ENCODE measurements at regions not wholly inside any gene's neighbourhood (a gene's known extent, or its start where the extent isn't known, plus 50 kb on each side); places are given as distances from the start of the nearest gene placed in this dataset.
"Not testable (repeated sequence)": the region's sequence is repeated elsewhere in the genome, so short reads cannot be mapped to it uniquely, and the experiment has no call there.

DNA sequence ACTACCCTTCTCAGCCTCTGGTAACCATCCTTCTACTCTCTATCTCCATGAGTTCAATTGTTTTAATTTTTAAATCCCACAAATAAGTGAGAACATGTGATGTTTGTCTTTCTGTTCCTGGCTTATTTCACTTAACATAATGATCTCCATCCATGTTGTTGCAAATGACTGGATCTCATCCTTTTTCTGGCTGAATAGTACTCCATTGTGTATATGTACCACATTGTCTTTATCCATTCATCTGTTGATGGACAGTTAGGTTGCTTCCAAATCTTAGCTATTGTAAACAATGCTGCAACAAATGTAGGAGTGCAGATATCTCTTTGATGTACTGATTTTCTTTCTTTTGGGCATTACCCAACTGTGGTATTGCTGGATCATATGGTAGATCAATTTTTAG is 103.0 kb downstream of the CARTPT start:
- not testable (repeated sequence) for DNase-seq

DNA sequence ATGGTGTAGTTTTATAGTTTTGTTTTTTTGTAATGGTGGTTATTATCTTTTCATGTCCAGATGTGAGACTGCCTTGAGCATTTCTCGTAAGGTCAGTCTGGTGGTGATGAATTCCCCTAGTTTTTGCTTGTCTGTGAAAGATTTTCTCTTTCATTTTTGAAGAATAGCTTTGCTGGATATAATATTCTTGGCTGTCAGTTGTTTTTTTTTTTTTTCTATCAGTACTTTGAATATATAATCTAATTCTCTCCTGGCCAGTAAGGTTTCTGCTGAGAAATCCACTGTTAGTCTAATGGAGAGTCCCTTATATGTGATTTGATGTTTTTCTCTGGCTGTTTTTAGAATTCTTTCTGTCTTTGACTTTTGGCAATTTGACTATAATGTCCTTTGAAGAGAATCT is 106.9 kb downstream of the CARTPT start:
- DNase-seq: no peak

- DNase-seq: no peak
Measured at GRCh38 chr5:71828291-71829040, 109.4 kb downstream of the CARTPT start.

DNA sequence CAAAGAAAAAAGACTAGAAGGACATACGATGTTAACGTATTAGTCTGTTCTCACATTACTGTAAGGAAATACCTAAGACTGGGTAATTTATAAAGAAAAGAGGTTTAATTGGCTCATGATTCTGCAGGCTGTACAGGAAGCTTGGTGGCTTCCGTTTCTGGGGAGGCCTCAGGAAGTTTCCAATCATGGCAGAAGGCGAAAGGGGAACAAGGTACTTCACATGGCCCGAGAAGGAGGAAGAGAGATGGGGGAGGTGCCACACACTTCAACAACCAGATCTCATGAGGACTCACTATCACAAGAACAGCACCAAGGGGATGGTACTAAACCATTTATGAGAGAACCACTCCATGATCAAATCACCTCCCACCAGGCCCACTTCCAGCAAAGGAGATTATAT is 110.1 kb downstream of the CARTPT start:
- no peak for DNase-seq

GRCh38 chr5:71830681-71831539 is 111.8 kb downstream of the CARTPT start:
- DNase-seq: no peak

DNA sequence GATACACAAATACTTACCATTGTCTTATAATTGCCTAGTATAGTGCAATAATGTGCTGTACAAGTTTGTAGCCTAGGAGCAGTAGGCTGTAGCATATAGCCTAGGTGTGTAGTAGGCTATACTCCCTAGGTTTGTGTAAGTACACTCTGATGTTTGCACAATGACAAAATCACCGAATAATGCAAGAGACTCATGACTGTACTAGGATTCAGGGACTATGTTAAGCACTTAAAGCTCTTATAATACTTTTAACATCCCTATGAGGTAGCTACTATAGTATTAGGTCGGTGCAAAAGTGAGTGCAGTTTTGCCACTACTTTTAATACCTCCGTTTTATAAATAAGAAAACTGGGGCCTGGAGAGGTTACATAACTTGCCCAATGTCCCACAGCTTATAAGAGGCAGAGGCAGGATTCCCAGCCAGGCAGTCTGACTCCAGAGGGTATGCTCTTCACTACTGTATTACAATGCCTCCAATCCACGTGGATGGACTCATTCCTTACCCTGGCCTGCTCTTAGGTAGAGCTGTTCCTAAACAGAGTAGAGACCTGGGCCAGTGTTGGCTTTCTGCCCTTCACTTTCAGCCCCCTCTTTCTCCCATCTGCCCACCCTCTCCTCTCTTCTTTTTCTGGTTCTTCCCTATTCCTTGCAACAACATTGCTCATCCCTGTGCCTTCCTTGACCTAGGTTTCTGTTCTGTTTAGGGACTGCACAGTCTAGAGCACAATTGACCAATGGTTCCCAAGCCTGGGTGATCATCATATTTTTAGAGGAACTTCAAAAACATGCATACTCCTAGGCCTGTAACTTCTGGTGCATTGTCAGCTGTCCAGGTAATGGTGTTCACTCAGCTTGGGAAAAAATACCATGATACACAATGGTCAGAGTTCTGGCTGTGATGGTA is 114.0 kb downstream of the CARTPT start:
- DNase-seq: no peak

GRCh38 chr5:71834601-71835000 is 115.5 kb downstream of the CARTPT start:
- DNase-seq: no peak

DNA sequence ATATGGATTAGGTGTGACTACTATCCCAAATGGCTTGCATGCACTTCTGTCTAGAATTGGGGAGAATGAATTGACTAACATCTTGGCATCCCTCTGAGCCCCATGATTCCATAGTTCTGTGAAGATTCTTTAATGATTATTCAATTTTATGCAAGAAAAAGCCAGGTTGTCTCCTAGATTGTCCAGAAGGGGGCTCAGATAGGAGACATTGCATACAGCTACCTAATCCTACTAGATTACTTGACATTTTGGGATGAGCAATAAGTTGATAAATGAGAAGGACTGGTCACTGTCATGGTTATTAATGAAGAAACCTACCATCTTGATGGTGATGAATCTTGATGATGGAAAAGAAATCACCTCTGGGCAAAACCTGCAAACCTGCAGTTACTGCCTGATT is 117.0 kb downstream of the CARTPT start:
- no peak for DNase-seq

DNA sequence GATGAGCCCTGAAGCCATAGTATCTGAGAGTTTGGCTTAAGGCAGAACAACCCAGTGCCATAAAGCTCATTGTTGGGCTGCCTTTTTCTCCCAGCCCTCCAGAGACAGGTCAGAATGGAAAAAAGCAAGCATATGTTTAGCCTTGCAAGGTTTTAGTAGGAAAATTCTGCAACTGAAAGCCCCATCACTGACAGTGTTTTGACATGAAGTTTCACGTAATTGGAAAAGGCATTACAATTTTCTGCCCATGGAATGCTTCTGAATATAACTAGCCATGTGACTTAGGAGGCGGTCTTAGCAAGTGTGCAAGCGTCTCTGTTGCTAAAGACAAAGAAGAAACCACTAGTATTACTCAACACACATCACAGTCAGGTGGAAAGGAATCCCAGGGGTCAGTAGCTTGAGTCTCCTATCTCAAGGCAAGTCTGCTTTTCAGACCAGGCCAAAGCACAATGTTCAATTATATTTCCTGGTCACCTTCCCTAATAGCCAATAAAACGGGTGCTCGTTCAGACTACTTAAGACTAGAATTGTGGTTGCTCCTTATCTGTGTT is 117.6 kb downstream of the CARTPT start:
- no peak for DNase-seq

- no peak for DNase-seq
Measured at GRCh38 chr5:71838286-71838685, 119.2 kb downstream of the CARTPT start.

DNA sequence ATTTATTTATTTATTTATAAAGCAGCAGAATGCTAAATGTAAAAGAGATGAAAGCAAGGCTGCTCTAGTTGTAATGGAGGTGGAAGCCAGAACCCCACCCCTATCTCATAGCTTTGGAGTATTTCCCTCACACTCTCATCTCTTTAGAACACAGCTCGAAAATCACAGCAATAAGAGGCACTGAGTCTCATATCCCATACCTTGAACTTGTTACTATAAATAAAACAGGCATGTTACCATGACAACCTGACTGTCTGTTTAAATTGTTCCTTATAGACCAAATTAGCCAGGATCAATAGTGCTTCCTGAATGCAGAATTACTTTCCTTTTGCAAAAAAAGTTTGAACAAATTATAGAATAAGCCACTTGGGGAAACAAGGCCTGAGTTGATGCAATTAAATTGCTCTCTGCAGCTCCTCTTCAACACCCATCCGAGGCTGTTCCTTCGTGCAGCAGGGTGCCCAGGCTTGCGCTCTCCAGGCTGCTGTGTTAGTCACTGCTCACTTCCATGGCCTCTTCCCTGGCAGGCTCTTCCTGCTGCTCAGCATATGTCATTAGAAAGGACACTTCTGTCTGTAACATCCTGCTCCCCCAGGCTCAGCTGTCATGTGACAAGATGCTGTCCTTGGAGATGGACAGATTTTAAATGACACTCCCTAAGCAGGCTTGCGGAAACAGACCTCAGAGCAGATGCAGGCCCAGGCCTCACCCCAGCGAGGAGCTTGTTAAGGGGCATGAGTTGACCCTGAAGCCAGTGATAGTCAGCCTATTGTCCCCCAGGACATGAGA is 120.2 kb downstream of the CARTPT start:
- DNase-seq: no peak

DNA sequence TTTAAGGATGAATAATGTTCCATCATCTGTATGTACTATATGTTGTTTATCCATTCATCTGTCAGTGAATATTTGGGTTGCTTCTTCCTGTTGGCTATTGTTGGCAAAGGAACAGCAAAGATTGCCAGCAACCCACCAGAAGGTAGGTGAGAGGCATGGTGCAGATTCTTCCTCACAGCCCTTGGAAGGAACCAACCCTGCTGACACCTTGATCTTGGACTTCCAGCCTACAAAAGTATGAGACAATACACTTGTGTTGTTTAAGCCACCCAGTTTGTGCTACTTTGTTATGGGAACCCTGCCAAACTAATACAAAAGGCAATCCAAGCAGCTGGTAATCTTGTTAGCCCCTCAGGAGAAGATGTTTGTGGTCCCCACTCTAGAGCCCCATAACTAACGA is 122.0 kb downstream of the CARTPT start:
- no peak for DNase-seq

DNA sequence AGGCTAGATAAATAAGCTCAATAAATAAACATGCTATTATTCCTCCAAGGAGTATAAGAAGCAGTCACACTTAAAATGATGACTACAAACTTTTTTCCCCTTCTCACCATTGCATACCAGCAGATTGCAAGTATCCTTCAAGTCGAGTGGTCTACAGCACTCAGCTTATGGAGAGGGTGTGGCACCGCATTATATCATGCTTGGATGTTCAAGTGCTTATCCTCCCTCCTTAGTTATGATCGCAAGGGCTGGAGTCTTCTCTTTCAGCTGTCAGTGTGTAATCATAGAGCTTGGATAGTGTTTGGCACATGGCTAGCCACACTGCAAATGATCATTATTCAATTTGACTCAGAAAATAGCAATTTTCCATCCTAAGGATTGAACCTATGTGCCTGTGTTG is 124.0 kb downstream of the CARTPT start:
- DNase-seq: no peak

GRCh38 chr5:71844862-71845261 is 125.8 kb downstream of the CARTPT start:
- no peak for DNase-seq

- DNase-seq: no peak
Measured at GRCh38 chr5:71859515-71859914, 140.4 kb downstream of the CARTPT start.

- no peak for DNase-seq
Measured at GRCh38 chr5:71860048-71860447, 141.0 kb downstream of the CARTPT start.

DNA sequence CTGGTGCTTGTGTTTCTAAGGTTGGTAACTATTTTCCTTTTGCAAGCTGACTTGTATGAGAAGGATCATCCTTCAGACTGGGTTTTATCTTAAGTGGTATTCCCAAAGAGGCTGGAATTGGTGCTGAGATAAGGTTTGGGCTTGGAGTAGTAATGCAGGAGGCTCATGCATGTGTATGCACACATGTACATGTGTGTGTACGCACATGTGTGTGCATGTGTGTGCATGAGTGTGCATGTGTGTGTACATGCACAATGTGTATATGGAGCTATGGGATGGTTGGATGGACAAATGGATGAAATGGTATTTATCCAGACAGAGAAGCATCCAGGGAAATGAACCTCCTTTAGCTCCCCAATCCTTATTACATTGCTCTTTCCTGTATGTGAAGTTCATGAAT is 142.6 kb downstream of the CARTPT start:
- no peak for DNase-seq

GRCh38 chr5:71862087-71862486 is 143.0 kb downstream of the CARTPT start:
- no peak for DNase-seq

- no peak for DNase-seq
Measured at GRCh38 chr5:71862507-71863060, 143.5 kb downstream of the CARTPT start.

DNA sequence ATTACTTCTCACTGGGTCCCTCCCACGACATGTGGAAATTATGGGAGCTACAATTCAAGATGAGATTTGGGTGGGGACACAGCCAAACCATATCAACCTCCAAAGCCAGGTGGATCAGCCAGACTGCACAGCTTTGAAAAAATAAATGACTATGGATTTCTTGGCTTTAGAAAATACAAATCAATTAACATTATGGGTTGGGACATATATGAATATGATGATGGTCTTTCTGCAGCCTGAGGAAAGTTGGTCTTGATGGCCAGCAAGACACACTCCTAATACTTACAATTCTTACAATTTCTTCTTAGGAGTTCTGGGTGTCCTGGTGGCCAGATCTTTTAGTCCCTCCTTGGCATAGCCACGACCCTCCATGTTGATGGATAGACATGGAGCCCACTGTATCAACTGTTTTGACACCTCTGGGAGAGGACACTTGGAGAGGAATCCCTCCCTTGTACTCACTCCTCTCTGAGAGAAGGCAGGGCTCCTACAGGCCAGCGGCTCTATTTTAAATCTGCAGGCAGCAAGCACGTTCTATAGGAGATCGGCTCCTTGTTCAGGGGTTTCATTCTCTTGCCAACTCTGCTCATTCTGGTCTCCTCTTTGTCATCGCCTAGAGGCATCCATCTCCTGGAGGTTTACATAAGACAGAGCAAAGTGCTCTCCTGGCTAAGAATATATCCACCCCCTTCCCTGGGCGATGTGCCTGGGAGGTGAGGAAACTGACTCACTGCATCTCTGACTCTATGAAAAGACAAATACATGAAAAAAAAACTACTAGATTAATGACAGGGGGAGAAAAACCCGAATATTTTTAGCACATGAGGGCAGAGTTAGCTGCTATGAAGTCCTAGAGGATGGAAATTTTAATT is 145.9 kb downstream of the CARTPT start:
- DNase-seq: no peak

All from stimulated activated CD4-positive, alpha-beta T cell treated with anti-CD3 and anti-CD28 coated beads, Interleukin-2, amount 100 ng/mL, for 24 hours (primary cell).